WTC11 (cell line): ENCODE measurements at regions not wholly inside any gene's neighbourhood (a gene's known extent, or its start where the extent isn't known, plus 50 kb on each side); places are given as distances from the start of the nearest gene placed in this dataset.

Source experiments
- JUN ChIP-seq: sonication (generic); formaldehyde crosslinking; IDR thresholded peaks from 2 replicates; pipeline ENCODE4 v1.8.0; 2023; ENCODE audit warnings: mild to moderate bottlenecking, missing genetic modification reagents
- NR1H2 ChIP-seq: sonication (generic); formaldehyde crosslinking; IDR thresholded peaks from 2 replicates; pipeline ENCODE4 v1.9.0; 2021; ENCODE audit warnings: mild to moderate bottlenecking, moderate library complexity, missing genetic modification reagents
- STAT6 ChIP-seq: sonication (generic); formaldehyde crosslinking; conservative IDR thresholded peaks from 2 replicates; pipeline ENCODE4 v1.8.1; 2023; ENCODE audit warnings: mild to moderate bottlenecking, low read depth, missing genetic modification reagents, moderate library complexity
- ZNF317 ChIP-seq: sonication (generic); formaldehyde crosslinking; IDR thresholded peaks from 2 replicates; pipeline ENCODE4 v1.8.1; 2023; ENCODE audit warnings: low read depth, mild to moderate bottlenecking, moderate library complexity, missing genetic modification reagents, borderline replicate concordance
- TF ChIP-seq, protein P1 (sequence below): fragments of 200-600 bp; IDR thresholded peaks from 2 replicates; pipeline ENCODE4 v1.8.0; 2022; ENCODE audit warnings: antibody characterized with exemption
- TF ChIP-seq, protein P2 (sequence below): sonication (generic); formaldehyde crosslinking; IDR thresholded peaks from 2 replicates; pipeline ENCODE4 v1.8.1; 2022; ENCODE audit warnings: low read depth, mild to moderate bottlenecking, moderate library complexity, missing genetic modification reagents, borderline replicate concordance
- TF ChIP-seq, protein P3 (sequence below): sonication (generic); formaldehyde crosslinking; IDR thresholded peaks from 2 replicates; pipeline ENCODE4 v1.8.1; 2022; ENCODE audit warnings: mild to moderate bottlenecking, missing genetic modification reagents, moderate library complexity, borderline replicate concordance

GRCh38 chr6:90765491-90765890 is 178.6 kb upstream of the MAP3K7 start:
- TF ChIP-seq STAT6 (CRISPR knock-in tag): no peak
- TF ChIP-seq, protein P1, sequence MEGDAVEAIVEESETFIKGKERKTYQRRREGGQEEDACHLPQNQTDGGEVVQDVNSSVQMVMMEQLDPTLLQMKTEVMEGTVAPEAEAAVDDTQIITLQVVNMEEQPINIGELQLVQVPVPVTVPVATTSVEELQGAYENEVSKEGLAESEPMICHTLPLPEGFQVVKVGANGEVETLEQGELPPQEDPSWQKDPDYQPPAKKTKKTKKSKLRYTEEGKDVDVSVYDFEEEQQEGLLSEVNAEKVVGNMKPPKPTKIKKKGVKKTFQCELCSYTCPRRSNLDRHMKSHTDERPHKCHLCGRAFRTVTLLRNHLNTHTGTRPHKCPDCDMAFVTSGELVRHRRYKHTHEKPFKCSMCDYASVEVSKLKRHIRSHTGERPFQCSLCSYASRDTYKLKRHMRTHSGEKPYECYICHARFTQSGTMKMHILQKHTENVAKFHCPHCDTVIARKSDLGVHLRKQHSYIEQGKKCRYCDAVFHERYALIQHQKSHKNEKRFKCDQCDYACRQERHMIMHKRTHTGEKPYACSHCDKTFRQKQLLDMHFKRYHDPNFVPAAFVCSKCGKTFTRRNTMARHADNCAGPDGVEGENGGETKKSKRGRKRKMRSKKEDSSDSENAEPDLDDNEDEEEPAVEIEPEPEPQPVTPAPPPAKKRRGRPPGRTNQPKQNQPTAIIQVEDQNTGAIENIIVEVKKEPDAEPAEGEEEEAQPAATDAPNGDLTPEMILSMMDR: no peak
- TF ChIP-seq, protein P2, sequence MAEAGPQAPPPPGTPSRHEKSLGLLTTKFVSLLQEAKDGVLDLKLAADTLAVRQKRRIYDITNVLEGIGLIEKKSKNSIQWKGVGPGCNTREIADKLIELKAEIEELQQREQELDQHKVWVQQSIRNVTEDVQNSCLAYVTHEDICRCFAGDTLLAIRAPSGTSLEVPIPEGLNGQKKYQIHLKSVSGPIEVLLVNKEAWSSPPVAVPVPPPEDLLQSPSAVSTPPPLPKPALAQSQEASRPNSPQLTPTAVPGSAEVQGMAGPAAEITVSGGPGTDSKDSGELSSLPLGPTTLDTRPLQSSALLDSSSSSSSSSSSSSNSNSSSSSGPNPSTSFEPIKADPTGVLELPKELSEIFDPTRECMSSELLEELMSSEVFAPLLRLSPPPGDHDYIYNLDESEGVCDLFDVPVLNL (CRISPR knock-in tag): no peak
- TF ChIP-seq ZNF317: no peak
- TF ChIP-seq NR1H2: no peak
- TF ChIP-seq JUN (CRISPR knock-in tag): no peak
- TF ChIP-seq, protein P3, sequence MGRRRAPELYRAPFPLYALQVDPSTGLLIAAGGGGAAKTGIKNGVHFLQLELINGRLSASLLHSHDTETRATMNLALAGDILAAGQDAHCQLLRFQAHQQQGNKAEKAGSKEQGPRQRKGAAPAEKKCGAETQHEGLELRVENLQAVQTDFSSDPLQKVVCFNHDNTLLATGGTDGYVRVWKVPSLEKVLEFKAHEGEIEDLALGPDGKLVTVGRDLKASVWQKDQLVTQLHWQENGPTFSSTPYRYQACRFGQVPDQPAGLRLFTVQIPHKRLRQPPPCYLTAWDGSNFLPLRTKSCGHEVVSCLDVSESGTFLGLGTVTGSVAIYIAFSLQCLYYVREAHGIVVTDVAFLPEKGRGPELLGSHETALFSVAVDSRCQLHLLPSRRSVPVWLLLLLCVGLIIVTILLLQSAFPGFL: no peak
